ENCODE measurements at regions not wholly inside any gene's neighbourhood (a gene's known extent, or its start where the extent isn't known, plus 50 kb on each side); places are given as distances from the start of the nearest gene placed in this dataset.
"Not testable (repeated sequence)": the region's sequence is repeated elsewhere in the genome, so short reads cannot be mapped to it uniquely, and the experiment has no call there.

DNA sequence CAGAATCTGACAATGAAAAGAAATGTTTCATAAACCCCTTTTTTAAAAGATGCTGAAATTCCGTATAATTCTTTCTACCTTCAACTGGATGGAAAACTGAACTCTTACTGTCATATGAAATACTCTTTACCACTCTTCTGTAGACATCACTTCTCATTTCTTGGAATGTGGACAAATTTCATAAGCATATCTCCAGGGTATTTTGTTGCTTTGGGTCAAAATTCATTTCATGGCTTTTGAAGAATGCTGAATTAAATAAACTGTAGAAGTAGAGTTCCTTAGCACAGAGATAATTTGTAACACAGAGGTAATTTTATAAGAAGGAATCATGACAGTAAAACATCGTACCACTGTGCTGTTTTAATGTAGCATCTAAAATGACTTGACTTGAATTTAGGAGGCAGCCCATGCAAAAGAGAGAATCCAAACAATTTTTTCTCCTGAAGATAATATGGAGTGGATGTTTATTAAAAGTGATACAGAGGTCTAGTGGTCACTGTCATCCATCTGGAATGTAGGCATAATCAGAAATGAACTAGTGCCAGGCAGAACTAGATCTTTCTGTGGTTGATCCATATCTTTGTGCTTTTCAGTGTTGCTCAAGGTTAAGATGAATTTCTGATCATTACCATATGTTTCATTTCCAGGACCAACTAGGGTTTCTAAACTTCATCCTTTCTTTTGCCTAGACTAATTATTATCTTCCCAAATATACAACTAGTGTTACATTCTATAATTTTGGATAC is 492.0 kb downstream of the KIF20B start:
- DNase-seq (ENCODE audit: low read depth) = no peak

DNA sequence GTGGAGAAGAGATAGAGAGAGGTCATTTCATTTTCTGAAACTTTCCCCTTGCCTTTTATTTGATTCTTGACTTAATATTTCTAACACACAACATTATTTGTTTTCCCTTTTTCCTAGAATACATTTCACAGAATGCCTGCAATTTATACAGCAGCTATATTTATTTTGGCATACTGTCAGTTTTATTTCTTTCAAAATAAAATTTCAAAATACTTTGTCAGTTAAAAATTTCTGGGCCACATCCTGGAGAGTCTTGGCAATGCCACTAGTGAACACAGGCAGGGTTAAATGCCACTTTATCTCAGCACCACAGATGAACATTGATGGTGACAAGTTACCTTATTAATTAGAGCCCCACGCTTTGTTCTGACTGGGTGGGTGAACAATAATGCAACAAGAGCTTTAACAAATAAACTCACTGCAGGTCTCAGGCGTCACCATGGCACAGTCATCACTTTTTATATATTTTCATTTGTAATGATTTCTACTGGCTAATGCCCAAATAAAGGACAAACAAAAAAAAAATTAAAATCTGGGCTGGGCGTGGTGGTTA is 494.0 kb downstream of the KIF20B start:
- DNase-seq (ENCODE audit: low read depth) = no peak

DNA sequence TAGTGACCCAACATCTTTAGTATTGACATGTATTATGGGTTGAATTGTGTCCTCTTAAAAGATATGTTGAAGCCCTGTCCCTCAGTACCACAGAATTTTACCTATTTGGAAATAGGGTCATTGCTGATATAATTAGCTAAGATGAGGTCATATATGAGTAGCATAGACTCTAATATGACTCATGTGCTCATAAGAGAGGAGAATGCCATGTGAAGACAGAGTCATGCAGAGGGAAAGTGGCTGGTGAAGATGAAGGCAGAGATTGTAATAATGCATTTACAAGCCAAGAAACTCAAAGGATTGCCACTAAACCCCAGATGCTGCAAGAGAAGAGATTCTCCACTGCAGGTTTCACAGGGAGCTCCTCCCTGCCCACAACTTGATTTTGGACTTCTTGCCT is 496.4 kb downstream of the KIF20B start:
- no peak for DNase-seq (ENCODE audit: low read depth)

DNA sequence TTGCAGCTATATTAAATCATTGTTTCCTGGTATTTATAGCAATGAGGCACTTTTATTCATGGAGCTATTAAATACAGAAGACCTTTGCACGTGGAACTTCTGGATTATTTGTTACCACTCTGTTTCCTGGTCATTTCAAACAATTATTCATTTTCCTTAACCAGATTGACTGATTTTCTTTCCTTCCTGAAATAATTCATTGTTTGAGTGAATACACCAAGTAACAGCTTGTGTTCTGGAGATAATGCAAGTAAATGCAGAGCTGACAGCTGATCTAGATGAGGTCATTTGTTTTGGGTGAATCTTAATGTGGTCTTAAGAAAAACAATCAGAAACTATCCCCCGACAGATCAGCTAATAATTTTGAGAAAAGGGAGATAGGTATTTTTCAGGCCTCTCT is 497.7 kb downstream of the KIF20B start:
- DNase-seq (ENCODE audit: low read depth) = no peak

DNA sequence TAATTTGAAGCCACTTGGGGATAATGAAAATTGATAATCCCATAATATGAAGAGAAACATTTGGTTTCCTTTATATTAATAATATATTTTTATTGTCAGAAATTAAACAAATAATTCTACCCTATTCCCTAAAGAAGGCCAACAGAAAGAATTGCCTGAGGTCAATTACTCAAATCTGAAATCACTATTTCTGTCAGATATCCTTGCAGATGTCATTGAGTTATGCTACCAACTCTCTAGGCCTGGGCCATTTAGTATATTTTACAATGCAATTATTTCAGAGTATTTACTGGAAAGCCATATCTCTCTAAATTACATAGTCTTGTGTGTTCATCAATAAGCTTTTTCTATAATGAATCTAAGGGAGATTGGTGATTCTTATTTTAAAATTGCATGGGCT is 498.1 kb downstream of the KIF20B start:
- DNase-seq (ENCODE audit: low read depth) = no peak

DNA sequence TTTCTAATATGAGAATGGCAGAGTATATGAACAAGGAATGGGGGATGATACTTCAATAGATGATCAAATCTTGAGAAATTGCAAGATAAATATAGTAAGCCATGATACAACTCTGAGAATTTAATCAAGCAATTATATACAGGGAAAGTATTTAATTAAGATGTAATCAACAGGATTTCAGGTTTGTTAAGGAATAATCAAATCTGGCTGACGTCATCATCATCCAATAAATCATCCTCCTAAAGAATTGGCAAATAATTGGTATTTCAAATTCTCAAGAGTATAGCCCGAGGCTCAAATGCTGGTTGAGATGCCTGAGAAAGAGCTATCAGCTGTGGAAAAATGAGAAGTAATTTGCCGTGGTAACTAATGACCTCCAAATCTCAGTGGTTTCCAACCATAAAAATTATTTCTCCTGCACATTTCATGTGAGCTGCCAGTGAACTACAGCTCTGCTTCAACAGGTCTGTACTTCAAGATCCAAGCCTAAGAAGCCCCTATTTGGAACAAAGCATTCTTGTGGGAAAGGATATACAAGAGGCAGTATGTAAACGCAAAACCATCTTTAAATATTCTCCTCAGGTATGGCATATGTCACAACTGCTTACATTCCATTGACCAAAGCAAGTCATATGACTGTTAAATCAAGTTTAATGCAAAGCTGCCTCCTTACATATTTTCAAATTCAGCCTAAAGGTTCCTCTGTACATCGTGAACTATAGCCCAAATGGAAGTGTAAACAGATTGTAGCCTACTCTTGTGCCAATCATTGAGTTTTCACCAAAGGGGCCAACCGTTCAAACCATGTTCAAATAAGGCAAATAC is 503.0 kb downstream of the KIF20B start:
- no peak for DNase-seq (ENCODE audit: low read depth)

DNA sequence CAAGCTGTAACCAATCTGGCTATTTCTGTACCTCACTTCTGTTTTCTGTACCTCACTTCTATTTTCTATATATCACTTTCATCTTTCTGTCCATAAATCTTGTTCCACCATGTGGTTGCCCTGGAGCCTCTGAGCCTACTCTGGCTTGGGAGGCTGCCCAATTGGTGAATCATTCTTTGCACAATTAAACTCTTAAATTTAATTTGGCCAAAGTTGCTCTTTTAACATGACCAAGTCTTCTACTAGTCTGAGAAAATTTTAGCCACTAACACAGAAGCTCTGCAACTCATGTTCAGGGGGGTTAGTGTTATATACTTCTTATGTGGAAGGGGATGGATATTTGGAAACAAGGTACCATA is 503.5 kb downstream of the KIF20B start:
- no peak for DNase-seq (ENCODE audit: low read depth)

DNA sequence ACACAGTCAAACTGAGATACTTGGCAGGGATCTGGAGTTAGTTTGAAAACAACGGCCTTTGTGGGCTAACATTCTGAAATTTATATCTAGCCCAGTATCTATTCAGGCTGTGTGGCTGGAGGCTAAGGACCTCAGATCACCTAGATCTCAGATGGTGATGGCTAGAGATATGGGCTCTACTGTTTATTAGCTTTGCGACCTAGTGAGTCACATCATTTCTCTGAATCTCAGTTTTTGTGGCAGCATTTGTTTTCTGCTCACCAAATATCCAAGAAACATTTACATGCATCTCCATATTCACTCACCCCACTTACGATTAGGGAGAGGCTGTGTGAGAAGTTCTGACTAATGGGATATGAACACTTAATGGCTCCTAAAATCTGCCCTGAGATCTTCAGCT is 503.9 kb downstream of the KIF20B start:
- DNase-seq (ENCODE audit: low read depth) = no peak

DNA sequence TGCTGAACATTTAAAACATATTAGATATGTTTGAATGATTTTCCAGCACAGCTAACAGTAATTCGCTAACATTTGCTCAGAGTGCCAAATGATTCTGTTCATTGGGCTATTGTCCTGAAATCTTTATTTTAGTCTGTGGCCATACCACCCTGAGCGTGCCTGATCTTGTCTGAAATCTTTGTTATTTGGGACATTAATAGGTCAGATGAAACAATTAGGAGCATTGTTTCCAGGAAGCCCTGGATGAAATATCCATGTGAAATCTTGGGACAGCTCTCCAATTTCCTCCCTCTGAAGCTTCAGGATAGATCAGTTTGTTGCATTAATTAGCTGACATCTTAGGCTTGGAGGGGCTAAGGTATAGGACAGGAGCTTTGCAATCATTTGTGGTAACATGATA is 512.0 kb downstream of the KIF20B start:
- no peak for DNase-seq (ENCODE audit: low read depth)

DNA sequence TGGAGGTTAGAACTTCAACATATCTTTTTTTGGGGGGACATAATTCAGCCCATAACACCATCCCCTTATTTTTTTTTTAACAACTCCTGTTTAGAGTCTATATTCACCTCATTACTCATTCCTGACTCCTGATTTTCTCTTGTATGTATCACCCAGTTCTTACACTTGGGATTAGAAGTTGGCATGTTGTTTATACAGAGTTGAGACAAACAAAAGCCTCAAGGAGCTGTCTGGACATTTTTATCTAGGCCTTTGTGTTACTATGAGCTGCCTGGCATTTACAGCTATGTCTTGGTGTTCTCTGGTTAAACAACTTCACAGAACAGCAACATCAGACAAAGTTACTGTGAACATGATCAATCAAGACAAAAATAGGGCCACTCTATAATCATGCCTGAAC is 517.5 kb downstream of the KIF20B start:
- DNase-seq (ENCODE audit: low read depth) = no peak

DNA sequence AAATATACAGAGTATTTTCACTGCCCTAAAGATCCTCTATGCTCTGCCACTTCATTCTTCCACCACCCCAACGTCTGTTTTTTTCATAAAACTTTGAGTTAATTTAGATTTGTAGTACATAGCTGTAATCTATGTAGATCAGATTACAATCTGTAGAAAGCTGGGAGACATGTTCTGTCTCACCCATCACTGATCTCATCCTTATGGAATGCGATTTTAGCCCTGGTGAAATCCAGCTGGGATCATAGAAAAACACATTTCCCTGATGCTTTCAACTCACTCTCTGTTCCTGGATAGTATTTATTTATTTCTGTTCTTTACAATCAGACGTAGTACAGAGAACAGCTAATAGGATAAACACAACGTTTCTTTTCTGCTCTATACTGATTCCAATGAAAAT is 521.0 kb downstream of the KIF20B start:
- no peak for DNase-seq (ENCODE audit: low read depth)

DNA sequence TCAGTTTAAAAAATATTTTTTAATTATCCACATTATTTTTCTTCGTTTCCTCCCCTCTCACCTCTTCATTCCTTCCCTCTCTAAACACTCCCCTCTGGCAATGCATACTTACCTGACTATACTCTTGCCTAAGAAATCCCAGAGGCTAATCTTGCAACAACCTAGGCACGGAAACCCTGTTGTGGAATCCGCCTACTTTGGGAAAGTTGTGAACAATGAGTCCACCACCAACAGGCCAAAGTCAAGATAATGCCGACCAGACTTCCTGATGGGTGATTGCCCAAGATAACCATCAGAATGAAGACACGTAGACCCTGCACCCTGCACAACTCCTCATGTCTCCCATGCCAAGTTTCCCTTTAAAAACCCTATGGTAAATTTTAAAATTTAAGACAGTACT is 521.5 kb downstream of the KIF20B start:
- no peak for DNase-seq (ENCODE audit: low read depth)

DNA sequence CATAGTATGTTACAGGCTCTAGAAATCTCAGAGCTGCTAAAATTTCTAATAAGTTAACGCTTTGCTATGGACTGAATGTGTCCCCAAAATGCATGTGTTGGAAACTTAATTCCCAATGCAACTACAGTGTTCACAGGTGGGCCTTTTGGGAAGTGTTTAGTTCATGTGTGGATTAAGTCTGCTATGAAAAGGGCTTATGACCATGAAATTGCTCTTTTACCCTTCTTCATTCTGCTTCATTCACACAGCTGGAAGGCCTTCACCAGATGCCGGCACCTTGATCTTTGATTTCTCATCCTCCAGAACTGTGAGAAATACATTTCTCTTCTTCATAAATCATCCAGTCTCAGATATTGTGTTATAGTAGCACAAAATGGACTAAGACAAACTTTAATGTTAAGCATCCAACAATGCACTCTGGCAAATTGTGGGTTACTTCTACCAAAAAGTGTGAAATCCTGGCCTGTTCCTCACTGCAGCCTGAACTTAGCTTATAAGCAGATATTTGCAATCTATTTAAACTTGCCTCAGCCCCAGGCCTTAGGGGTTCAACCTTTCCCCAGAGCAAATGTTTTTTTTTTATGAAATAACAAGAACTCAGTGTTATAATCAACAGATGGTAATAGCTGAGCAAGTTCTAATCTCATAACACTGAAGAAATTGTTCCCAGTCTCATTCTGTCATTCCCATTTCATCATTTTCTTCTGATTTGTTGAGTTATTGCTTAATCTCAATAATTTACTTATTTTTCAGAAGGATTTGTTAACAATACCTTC is 523.6 kb downstream of the KIF20B start:
- no peak for DNase-seq (ENCODE audit: low read depth)

DNA sequence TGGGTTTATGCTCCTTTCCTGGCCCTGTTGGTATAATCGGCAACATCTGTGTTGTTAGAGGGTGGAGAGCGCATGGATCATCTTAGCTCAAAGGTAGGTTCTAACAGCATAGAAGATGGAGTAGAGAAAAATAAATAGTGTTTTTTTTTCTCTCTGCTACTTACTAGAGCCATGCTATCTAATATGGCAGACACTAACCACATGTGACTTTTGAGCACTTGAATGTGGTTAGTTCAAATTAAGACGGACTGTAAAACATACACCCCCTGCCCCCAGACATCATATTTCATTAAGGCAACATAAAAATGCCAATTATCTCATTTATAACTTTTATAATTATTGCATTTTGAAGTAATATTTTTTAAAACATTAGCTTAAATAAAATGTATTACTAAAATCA is 525.1 kb downstream of the KIF20B start:
- DNase-seq (ENCODE audit: low read depth) = no peak

DNA sequence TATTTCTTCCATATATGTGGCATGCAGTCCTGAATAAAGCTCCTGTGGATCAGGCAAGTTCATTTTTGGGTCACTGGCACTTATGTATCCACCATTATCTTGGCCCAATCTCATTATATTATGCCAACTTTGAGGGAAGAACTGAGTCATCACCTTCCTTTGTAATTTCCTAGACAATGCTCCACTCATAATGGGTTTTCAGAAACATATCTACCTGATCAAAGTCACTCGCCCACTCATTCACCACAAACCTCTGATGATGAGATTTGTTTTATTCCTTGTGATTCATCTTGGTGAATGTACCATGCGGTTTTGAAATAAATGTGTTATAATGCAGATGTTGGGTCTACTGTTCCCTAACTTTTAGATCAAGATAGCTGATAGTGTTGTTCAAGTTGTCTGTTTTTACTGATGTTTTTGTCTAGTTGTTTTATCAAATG is 525.8 kb downstream of the KIF20B start:
- DNase-seq (ENCODE audit: low read depth) = no peak

DNA sequence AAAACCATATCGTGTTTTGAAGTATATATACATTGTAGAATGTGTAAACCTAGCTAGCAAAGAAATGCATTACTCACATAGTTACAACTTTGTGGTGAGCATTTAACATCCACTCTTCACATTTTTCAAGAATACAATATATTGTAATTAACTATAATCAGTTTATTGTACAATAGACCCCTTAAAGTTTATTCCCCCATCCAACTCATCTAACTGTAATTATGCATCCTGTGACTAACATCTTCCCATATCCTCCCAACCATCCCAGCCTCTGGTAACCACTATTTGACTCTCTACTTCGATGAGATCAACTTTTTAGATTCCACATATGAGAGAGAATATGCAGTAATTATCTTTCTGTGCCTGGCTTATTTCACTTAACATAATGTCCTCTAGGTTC is 526.4 kb downstream of the KIF20B start:
- no peak for DNase-seq (ENCODE audit: low read depth)

DNA sequence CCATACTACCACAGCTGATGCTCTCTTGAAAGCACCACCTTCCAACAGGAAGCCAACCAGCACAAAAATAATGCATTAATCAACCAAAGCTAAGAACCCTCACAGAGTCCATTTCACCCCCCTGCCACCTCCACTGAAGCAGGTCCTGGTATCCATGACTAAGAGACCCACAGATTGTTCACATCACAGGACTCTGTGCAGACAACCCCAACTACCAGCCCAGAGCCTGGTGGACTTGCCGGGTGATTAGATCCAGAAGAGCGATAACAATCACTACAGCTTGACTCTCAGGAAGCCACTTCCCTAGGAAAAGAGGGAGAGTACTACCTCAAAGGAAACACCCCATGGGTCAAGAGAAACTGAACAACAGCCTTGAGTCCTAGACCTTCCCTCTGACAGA is 528.1 kb downstream of the KIF20B start:
- DNase-seq (ENCODE audit: low read depth) = no peak

DNA sequence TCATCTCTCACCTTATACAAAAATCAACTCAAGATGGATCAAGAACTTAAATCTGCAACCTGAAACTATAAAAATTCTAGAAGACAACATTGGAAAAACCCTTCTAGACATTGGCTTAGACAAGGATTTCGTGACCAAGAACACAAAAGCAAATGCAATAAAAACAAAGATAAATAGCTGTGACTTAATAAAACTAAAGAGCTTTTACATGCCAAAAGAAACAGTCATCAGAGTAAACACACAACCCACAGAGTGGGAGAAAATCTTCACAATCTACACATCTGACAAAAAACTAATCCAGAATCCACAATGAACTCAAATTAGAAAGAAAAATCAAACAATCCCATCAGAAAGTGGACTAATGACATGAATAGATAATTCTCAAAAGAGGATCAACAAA is 532.4 kb downstream of the KIF20B start:
- DNase-seq (ENCODE audit: low read depth) = not testable (repeated sequence)

DNA sequence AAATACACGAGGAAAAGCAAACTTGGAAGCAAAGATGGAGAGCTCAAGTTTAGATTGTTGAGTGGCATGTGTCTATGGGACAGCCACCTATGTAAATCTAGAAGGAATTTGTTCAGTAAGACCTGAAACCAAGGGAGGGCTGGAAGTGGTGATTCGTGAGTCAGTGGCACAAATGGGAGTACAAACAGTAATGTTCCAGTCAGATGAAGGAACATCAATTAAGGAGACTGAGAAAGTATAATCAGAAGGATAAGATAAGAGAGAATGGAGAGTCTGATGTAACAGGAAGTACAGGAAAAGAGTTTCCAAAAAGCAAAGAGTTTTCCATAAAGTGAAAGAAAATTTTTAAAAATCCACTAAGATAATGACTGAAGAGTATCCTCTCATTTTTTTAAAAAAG is 544.2 kb downstream of the KIF20B start:
- no peak for DNase-seq (ENCODE audit: low read depth)

DNA sequence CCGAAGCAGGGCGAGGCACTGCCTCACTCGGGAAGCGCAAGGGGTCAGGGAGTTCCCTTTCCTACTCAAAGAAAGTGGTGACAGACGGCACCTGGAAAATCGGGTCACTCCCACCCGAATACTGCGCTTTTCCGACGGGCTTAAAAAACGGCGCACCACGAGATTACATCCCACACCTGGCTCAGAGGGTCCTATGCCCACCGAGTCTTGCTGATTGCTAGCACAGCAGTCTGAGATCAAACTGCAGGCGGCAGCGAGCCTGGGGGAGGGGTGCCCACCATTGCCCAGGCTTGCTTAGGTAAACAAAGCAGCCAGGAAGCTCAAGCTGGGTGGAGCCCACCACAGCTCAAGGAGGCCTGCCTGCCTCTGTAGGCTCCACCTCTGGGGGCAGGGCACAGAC is 549.4 kb downstream of the KIF20B start:
- DNase-seq (ENCODE audit: low read depth) = not testable (repeated sequence)

DNA sequence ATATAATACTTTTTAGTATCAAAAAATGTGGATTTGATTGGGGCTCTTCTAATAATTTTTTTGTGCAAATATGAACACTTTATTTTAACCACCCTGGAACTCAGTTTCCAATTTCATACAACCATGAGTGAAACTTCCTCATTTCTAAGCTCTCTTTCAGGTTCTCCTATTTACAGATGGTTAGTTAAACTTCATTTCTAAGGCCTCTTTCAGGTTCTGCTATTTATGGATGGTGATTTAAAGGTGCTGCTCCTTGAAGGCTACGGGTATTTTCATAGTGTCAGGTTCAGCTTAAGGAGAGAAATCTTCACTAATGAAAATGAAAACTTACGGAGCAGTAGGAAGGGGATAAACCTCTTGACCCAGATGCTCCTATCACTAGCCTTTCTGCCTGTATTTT is 568.3 kb downstream of the KIF20B start:
- DNase-seq (ENCODE audit: low read depth) = no peak

DNA sequence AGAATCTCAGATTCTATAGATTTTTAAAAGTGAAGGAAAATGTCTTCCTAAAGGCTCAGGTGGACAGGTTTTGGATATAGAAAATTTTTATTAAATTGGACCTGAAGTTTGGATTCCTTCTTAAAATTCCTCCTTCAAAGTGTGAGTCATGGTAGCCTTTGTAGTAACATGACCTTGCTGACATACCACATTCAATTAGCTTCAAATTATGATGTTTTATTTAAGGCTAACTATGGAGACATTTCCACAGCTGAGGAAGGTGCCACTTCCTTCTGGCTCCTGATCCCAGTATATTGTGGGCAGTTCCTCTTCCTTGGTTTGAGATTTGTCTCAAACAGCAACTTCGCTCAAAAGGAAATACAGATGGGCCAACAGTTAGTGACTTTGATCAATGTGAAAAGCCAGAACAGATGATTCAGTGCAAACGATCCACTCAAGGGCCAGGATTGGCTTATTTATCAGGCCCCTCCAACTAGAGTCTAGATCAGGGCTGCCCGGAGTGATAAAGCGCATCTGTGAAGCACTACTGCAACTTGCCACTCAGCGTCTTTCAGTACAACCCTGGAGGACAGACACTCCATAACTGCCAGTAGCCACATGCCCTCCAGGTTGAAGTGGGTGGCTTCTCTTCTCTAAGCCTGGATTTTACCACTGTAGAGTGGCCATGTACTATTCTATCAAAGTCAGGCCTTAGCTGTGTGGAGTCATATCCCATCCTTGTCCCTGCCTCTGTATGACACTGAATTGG is 573.5 kb downstream of the KIF20B start:
- no peak for DNase-seq (ENCODE audit: low read depth)

Measured in stimulated activated CD8-positive, alpha-beta memory T cell treated with anti-CD3 and anti-CD28 coated beads, Interleukin-15, amount 100 ng/mL, for 24 hours (primary cell).